ENCODE measurements at regions not wholly inside any gene's neighbourhood (a gene's known extent, or its start where the extent isn't known, plus 50 kb on each side); places are given as distances from the start of the nearest gene placed in this dataset.
"Not testable (repeated sequence)": the region's sequence is repeated elsewhere in the genome, so short reads cannot be mapped to it uniquely, and the experiment has no call there.

GRCh38 chr6:101163611-101164010 is 229.9 kb upstream of the GRIK2 start:
- Histone ChIP-seq H3K27ac (no peak overlapping the region), H3K27me3 (no peaks in the 10 kb centered on the region), H3K4me1 (no peaks in the 10 kb centered on the region), H3K36me3 (no peaks in the 10 kb centered on the region), H3K4me3 (no peak overlapping the region), H3K9me3 (no peaks in the 10 kb centered on the region)
- TF ChIP-seq CTCF (IDR thresholded peaks at IDR 0.05) (no peak), POLR2A (IDR thresholded peaks at IDR 0.05) (no peak)
- no peak for DNase-seq
- 18% methylated on average over 3 of the region's 3 CpGs for WGBS (ENCODE audit: insufficient coverage, low coverage, low lambda C conversion rate, missing lambda C conversion rate)
- intact Hi-C loops (cut with DNase I): no loop called here
- ATAC-seq: no peak

- DNase-seq (no peak), ATAC-seq (no peak)
- H3K9me3 ChIP-seq: no peaks in the 10 kb centered on the region
- WGBS (ENCODE audit: insufficient coverage, low coverage, low lambda C conversion rate, missing lambda C conversion rate): 85% methylated on average over 11 of the region's 14 CpGs
- no peaks in the 10 kb centered on the region for H3K27me3 ChIP-seq
- no peak overlapping the region for H3K4me3 ChIP-seq
- H3K27ac ChIP-seq: no peak overlapping the region
- no peak for TF ChIP-seq CTCF (IDR thresholded peaks at IDR 0.05)
- TF ChIP-seq POLR2A (IDR thresholded peaks at IDR 0.05): no peak
- no peaks in the 10 kb centered on the region for H3K4me1 ChIP-seq
- H3K36me3 ChIP-seq: no peaks in the 10 kb centered on the region
- intact Hi-C loops (cut with DNase I): no loop called here
Measured at GRCh38 chr6:101167638-101168037, 225.9 kb upstream of the GRIK2 start.

GRCh38 chr6:101171049-101171448 is 222.5 kb upstream of the GRIK2 start:
- H3K27ac ChIP-seq; H3K4me3 ChIP-seq; ATAC-seq; H3K27me3 ChIP-seq; H3K36me3 ChIP-seq; DNase-seq; intact Hi-C loops (cut with DNase I); H3K4me1 ChIP-seq; H3K9me3 ChIP-seq: not testable (repeated sequence)
- WGBS (ENCODE audit: insufficient coverage, low coverage, low lambda C conversion rate, missing lambda C conversion rate): 66% methylated on average over 4 of the region's 4 CpGs

- intact Hi-C loops (cut with DNase I): no loop called here
- TF ChIP-seq CTCF (IDR thresholded peaks at IDR 0.05) (no peak), POLR2A (IDR thresholded peaks at IDR 0.05) (no peak)
Measured at GRCh38 chr6:101178748-101179147, 214.8 kb upstream of the GRIK2 start.

GRCh38 chr6:101181006-101181405 is 212.5 kb upstream of the GRIK2 start:
- no peak overlapping the region for H3K27ac ChIP-seq
- no peak overlapping the region for H3K4me3 ChIP-seq
- no peaks in the 10 kb centered on the region for H3K27me3 ChIP-seq
- H3K36me3 ChIP-seq: no peaks in the 10 kb centered on the region
- DNase-seq (no peak), ATAC-seq (no peak)
- H3K9me3 ChIP-seq: no peaks in the 10 kb centered on the region
- TF ChIP-seq CTCF (IDR thresholded peaks at IDR 0.05) (no peak), POLR2A (IDR thresholded peaks at IDR 0.05) (no peak)
- WGBS (ENCODE audit: insufficient coverage, low coverage, low lambda C conversion rate, missing lambda C conversion rate): 41% methylated on average over 4 of the region's 6 CpGs
- intact Hi-C loops (cut with DNase I): no loop called here
- H3K4me1 ChIP-seq: no peaks in the 10 kb centered on the region

More at GRCh38 chr6:101178748-101179147, 214.8 kb upstream of the GRIK2 start:
- H3K36me3 ChIP-seq: no peaks in the 10 kb centered on the region
- no peak for DNase-seq
- no peaks in the 10 kb centered on the region for H3K4me1 ChIP-seq
- H3K27me3 ChIP-seq: no peaks in the 10 kb centered on the region
- H3K4me3 ChIP-seq: no peak overlapping the region
- ATAC-seq: no peak
- H3K9me3 ChIP-seq: no peaks in the 10 kb centered on the region
- no peak overlapping the region for H3K27ac ChIP-seq

- intact Hi-C loops (cut with DNase I); ATAC-seq; H3K4me3 ChIP-seq; H3K4me1 ChIP-seq; H3K9me3 ChIP-seq; H3K27ac ChIP-seq; H3K27me3 ChIP-seq; H3K36me3 ChIP-seq; DNase-seq: not testable (repeated sequence)
- WGBS (ENCODE audit: insufficient coverage, low coverage, low lambda C conversion rate, missing lambda C conversion rate): 92% methylated on average over 4 of the region's 12 CpGs
Measured at GRCh38 chr6:101188285-101188798, 205.2 kb upstream of the GRIK2 start.

All from right lobe of liver (tissue), 6 donors.